OCI-LY7 (cell line): ENCODE measurements at regions not wholly inside any gene's neighbourhood (a gene's known extent, or its start where the extent isn't known, plus 50 kb on each side); places are given as distances from the start of the nearest gene placed in this dataset.

Experiments used
- EZH2phosphoT487 ChIP-seq: fragments of 200-600 bp; sonication (generic); IDR thresholded peaks from 2 replicates; pipeline ENCODE4 v1.6.1; 2018; ENCODE audit warnings: low read depth, borderline replicate concordance, mild to moderate bottlenecking, mixed run types, antibody characterized with exemption, low read length, moderate library complexity, mixed read lengths
- TF ChIP-seq, protein P1 (sequence below): fragments of 200-600 bp; sonication (generic); conservative IDR thresholded peaks from 2 replicates; pipeline ENCODE4 v1.5.1; 2014; ENCODE audit warnings: mild to moderate bottlenecking, antibody characterized with exemption, low read length, moderate library complexity, mixed read lengths

DNA sequence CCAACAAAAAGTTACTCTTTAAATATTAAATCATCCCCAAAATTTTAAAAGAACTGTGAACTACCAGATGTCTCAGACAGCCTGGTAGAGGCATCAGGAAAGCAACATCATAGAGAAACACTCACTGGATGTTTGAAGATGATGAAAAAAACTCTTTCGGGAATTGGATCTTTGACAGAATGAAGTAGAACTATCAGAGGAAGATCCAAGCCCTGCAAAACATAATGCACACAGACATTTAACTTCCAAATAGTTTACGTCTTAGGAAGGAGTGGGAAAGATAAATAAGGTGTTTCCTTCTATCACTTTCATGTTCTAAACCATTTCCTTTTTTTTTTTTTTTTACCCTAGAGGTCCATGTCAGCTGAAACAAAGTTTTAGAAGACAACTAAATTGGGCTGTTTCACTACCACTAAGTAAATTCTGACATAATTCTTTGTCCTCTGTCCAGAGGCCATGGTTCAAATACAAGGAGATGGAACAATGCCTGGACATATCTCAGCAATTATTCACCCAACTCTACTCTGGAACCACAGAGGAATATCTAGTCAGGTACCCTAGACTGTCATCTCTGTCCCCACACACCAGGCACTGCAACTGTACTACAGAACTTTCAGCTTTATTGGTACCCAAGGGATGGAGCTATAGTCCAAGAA is 217.7 kb upstream of the INTU start:
- TF ChIP-seq, protein P1, sequence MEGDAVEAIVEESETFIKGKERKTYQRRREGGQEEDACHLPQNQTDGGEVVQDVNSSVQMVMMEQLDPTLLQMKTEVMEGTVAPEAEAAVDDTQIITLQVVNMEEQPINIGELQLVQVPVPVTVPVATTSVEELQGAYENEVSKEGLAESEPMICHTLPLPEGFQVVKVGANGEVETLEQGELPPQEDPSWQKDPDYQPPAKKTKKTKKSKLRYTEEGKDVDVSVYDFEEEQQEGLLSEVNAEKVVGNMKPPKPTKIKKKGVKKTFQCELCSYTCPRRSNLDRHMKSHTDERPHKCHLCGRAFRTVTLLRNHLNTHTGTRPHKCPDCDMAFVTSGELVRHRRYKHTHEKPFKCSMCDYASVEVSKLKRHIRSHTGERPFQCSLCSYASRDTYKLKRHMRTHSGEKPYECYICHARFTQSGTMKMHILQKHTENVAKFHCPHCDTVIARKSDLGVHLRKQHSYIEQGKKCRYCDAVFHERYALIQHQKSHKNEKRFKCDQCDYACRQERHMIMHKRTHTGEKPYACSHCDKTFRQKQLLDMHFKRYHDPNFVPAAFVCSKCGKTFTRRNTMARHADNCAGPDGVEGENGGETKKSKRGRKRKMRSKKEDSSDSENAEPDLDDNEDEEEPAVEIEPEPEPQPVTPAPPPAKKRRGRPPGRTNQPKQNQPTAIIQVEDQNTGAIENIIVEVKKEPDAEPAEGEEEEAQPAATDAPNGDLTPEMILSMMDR = no peak
- TF ChIP-seq EZH2phosphoT487 = no peak
